ENCODE measurements at regions not wholly inside any gene's neighbourhood (a gene's known extent, or its start where the extent isn't known, plus 50 kb on each side); places are given as distances from the start of the nearest gene placed in this dataset.
"Not testable (repeated sequence)": the region's sequence is repeated elsewhere in the genome, so short reads cannot be mapped to it uniquely, and the experiment has no call there.

- not testable (repeated sequence) for TF ChIP-seq CTCF, EP300, POLR2AphosphoS5 (IDR thresholded peaks at IDR 0.05)
These were observed 114.2 kb downstream of the TNFRSF13B start for GRCh38 chr17:16857746-16858145.

Measured in upper lobe of left lung (tissue), 4 donors.